ENCODE measurements at regions not wholly inside any gene's neighbourhood (a gene's known extent, or its start where the extent isn't known, plus 50 kb on each side); places are given as distances from the start of the nearest gene placed in this dataset.

DNA sequence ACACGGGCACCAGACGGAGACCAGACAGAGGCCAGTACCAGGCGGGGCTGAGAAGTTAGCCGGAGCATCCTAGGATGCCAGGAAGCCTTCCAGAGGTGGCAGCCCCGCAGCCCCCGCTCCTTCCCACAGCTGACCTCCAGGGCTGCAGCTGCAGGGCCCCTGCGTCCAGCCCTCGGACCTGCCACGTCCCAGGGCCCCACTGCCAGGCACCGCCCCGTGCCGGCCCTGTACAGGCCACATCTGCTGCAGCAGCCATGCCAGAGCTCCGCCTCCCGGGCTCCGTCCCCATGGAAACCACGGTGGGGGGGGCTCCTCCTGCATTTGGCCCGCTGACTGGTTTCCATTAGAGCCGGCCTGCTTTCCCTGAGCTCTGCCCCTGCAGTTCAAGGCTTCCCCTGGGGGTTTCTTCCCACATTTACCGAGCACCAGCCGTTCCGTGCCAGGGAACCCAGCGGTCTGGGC, 62.5 kb upstream of the PPARA start:
- TF ChIP-seq EZH2 (IDR thresholded peaks at IDR 0.05; ENCODE audit: low read length), result no peak
- TF ChIP-seq, protein P1, sequence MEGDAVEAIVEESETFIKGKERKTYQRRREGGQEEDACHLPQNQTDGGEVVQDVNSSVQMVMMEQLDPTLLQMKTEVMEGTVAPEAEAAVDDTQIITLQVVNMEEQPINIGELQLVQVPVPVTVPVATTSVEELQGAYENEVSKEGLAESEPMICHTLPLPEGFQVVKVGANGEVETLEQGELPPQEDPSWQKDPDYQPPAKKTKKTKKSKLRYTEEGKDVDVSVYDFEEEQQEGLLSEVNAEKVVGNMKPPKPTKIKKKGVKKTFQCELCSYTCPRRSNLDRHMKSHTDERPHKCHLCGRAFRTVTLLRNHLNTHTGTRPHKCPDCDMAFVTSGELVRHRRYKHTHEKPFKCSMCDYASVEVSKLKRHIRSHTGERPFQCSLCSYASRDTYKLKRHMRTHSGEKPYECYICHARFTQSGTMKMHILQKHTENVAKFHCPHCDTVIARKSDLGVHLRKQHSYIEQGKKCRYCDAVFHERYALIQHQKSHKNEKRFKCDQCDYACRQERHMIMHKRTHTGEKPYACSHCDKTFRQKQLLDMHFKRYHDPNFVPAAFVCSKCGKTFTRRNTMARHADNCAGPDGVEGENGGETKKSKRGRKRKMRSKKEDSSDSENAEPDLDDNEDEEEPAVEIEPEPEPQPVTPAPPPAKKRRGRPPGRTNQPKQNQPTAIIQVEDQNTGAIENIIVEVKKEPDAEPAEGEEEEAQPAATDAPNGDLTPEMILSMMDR (optimal IDR thresholded peaks at IDR 0.05 in 1 of 3, IDR thresholded peaks at IDR 0.05 in 1 of 3, conservative IDR thresholded peaks at IDR 0.05 in 1 of 3; ENCODE audit: extremely low read depth in 1 of 3, insufficient read depth in 2 of 3, low read length in 3 of 3), result no peak
